ENCODE measurements at regions not wholly inside any gene's neighbourhood (a gene's known extent, or its start where the extent isn't known, plus 50 kb on each side); places are given as distances from the start of the nearest gene placed in this dataset.

GRCh38 chr6:93806409-93807270 lies 387.3 kb upstream of the EPHA7 start:
- dilution Hi-C loops (cut with MboI; ENCODE audit: extremely low pct_ligation_motif_present, low sequenced_read_pairs) = no loop called here
- no peaks in the 10 kb centered on the region for H4K20me1 ChIP-seq (ENCODE audit: control insufficient read depth, extremely low read depth, insufficient read depth, low read length)

GRCh38 chr6:93801101-93801847 lies 381.9 kb upstream of the EPHA7 start:
- dilution Hi-C loops (cut with MboI; ENCODE audit: extremely low pct_ligation_motif_present, low sequenced_read_pairs) = no loop called here
- Histone ChIP-seq H3K4me2 (ENCODE audit: control insufficient read depth, extremely low read depth, insufficient read depth, low read depth, low read length) (no peak overlapping the region), H4K20me1 (ENCODE audit: control insufficient read depth, extremely low read depth, insufficient read depth, low read length) (no peaks in the 10 kb centered on the region), H3K36me3 (ENCODE audit: control insufficient read depth in 2 of 2, extremely low read depth in 1 of 2, insufficient read depth in 2 of 2, low read length in 2 of 2) (no peaks in the 10 kb centered on the region), H3K4me1 (ENCODE audit: control insufficient read depth, extremely low read depth, insufficient read depth, low read length) (no peaks in the 10 kb centered on the region), H3K27me3 (ENCODE audit: control insufficient read depth, extremely low read depth, insufficient read depth, low read length) (no peaks in the 10 kb centered on the region), H3K9me3 (ENCODE audit: control insufficient read depth, low read depth, low read length) (no peaks in the 10 kb centered on the region), H3K9ac (ENCODE audit: control insufficient read depth, extremely low read depth, insufficient read depth, low read length) (no peak overlapping the region), H2AFZ (ENCODE audit: control insufficient read depth, low read length) (no peak overlapping the region), H3K27ac (ENCODE audit: control insufficient read depth, insufficient read depth, low read length) (no peak overlapping the region), H3K9me1 (ENCODE audit: control insufficient read depth, extremely low read depth, insufficient read depth, low read length) (no peaks in the 10 kb centered on the region), H3K79me2 (ENCODE audit: control insufficient read depth, insufficient read depth, low read length) (no peaks in the 10 kb centered on the region), H3K4me3 (ENCODE audit: control insufficient read depth in 2 of 3, extremely low read depth in 1 of 3, insufficient read depth in 2 of 3, low read depth in 1 of 3, low read length in 3 of 3) (no peak overlapping the region)
- FAIRE-seq (no peak), DNase-seq (ENCODE audit: low read depth, low spot score) (no peak)
- no peak for TF ChIP-seq CTCF (optimal IDR thresholded peaks at IDR 0.05 in 1 of 3, IDR thresholded peaks at IDR 0.05 in 1 of 3, conservative IDR thresholded peaks at IDR 0.05 in 1 of 3; ENCODE audit: extremely low read depth in 1 of 3, insufficient read depth in 2 of 3, low read length in 3 of 3)
- no peak for TF ChIP-seq EZH2 (IDR thresholded peaks at IDR 0.05; ENCODE audit: low read length)

More at GRCh38 chr6:93806409-93807270, 387.3 kb upstream of the EPHA7 start:
- Histone ChIP-seq H3K79me2 (ENCODE audit: control insufficient read depth, insufficient read depth, low read length) (no peaks in the 10 kb centered on the region), H3K4me1 (ENCODE audit: control insufficient read depth, extremely low read depth, insufficient read depth, low read length) (no peaks in the 10 kb centered on the region), H3K27ac (ENCODE audit: control insufficient read depth, insufficient read depth, low read length) (no peak overlapping the region), H3K4me2 (ENCODE audit: control insufficient read depth, extremely low read depth, insufficient read depth, low read depth, low read length) (no peak overlapping the region), H2AFZ (ENCODE audit: control insufficient read depth, low read length) (no peak overlapping the region), H3K9ac (ENCODE audit: control insufficient read depth, extremely low read depth, insufficient read depth, low read length) (no peak overlapping the region), H3K4me3 (ENCODE audit: control insufficient read depth in 2 of 3, extremely low read depth in 1 of 3, insufficient read depth in 2 of 3, low read depth in 1 of 3, low read length in 3 of 3) (no peak overlapping the region), H3K9me1 (ENCODE audit: control insufficient read depth, extremely low read depth, insufficient read depth, low read length) (no peaks in the 10 kb centered on the region), H3K9me3 (ENCODE audit: control insufficient read depth, low read depth, low read length) (no peaks in the 10 kb centered on the region), H3K36me3 (ENCODE audit: control insufficient read depth in 2 of 2, extremely low read depth in 1 of 2, insufficient read depth in 2 of 2, low read length in 2 of 2) (no peaks in the 10 kb centered on the region), H3K27me3 (ENCODE audit: control insufficient read depth, extremely low read depth, insufficient read depth, low read length) (no peaks in the 10 kb centered on the region)
- no peak for TF ChIP-seq CTCF (optimal IDR thresholded peaks at IDR 0.05 in 1 of 3, IDR thresholded peaks at IDR 0.05 in 1 of 3, conservative IDR thresholded peaks at IDR 0.05 in 1 of 3; ENCODE audit: extremely low read depth in 1 of 3, insufficient read depth in 2 of 3, low read length in 3 of 3)
- no peak for TF ChIP-seq EZH2 (IDR thresholded peaks at IDR 0.05; ENCODE audit: low read length)
- FAIRE-seq (no peak), DNase-seq (ENCODE audit: low read depth, low spot score) (no peak)
